Posterior vena cava (tissue), 2 donors: ENCODE measurements at regions not wholly inside any gene's neighbourhood (a gene's known extent, or its start where the extent isn't known, plus 50 kb on each side); places are given as distances from the start of the nearest gene placed in this dataset.

Experiments used
- DNase-seq: peaks from one replicate; pipeline ENCODE4 v3.0.0-alpha.2; 2020; ENCODE audit warnings: low spot score
- intact Hi-C, 2 donors: fragments of 100-400 bp; cut with DNase I; formaldehyde crosslinking; loops; one replicate each; pipeline versions ENCODE4 v1.14.1 to v1.14.2; 2022 to 2023
- donor health status: DM: yes; HTN: yes; CAD: no.
- donor health status: DM: yes; HTN: yes; CAD: no.

DNA sequence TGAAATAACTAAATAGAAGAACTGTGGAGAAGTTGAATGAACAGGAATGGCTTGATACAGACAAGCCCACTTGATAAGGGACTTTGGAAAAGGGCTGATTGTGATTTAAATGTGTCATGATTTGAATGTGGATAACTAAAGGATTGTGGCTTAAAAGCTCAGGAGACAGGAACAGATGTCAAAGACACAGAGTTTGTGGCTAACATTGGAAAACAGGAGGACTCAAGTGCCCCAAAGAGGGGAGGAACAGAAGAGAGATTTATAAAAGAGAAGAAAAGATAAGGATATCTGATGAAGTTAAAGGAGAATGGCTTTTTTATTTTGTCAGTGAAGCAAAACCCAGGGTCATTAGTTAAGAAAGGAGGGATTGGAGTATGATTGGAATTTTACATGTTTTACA is 124.2 kb upstream of the TRPM3 start:
- intact Hi-C loops: loop anchor here in 1 of 2 donors (10.0 kb wide), 1 partner anchor 611 kb away; no protein-coding TSS in a partner anchor

DNA sequence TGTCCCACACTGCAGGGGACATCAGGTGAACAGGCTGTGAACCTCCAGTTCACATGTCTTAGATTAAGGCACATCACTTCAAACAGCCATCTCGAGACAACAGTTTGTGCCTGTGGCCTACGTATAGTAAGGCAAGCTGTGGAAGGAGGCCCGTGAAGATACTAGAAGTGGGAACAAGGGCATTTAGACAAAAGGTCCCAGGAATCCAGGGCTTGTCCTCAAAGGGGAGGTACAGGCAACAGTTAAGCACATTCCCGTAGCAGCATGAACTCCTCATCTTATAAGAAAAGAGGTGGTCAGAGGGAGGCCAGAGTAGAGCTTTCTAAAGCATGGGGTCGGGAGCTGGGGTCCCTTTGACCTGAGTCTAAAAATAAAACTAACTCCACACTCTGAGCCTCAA is 122.5 kb upstream of the TRPM3 start:
- intact Hi-C loops: loop anchor here in 1 of 2 donors (10.0 kb wide), 1 partner anchor 609 kb away; no protein-coding TSS in a partner anchor

More for the DNA sequence above, 124.2 kb upstream of the TRPM3 start:
- no peak for DNase-seq

DNA sequence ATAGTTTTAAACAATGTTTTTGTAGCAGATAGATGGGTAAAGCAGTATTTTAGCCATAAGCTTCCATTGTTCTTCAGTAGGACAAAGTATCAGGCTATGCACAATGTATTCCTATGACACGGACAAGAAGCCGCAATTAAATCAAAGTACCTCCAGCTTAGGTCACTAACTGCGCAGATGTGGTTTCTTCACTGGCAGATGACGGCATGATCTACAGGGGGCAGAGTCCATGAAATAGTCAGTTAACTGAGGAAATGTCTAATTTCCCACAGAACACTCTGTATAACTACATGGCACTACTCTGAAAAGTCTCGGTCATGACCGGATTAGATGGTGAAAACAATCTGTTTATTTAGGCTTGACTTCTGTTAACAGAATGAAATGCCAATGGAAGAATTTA is 120.7 kb upstream of the TRPM3 start:
- intact Hi-C loops: loop anchor here in 1 of 2 donors (10.0 kb wide), 1 partner anchor 607 kb away; no protein-coding TSS in a partner anchor
- no peak for DNase-seq

More for the DNA sequence above, 122.5 kb upstream of the TRPM3 start:
- DNase-seq: no peak

DNA sequence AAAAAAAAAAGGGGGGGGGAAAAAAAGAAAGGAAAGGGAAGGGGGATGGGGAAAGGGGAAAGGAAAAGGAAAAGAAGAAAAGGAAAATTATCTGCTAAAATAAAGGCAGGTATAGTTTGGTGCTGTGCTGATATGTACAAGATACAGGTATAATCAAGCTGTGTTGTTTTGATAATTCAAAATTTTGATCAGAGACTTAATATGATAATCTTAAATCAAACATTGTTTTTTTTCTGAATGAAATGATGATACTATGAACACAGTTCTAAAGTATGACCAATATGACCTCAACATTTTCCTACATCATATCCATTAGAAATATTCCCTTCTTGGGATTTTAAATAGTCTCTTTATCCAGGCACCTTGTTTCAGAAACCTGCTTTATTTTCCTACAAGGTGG is 115.6 kb upstream of the TRPM3 start:
- intact Hi-C loops: no loop called here
- no peak for DNase-seq

DNA sequence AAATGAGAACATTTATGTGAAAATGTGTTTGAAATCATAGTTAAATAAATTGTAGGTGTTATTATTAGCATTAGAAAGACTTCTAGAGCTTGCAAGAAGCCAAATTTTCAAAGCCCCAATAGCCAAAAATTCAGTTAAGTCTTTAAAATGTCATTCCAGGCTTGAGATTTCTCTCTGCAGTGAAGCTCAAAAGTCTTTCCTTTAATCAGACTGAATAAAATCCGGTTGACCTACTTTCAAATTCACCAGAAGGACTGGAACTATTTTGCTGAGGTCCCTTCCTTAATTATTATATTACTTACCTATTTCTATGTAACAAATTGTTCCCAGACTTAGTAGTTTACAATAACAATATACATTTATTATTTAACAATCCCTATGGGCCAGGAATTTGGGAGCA is 112.2 kb upstream of the TRPM3 start:
- no peak for DNase-seq
- intact Hi-C loops: no loop called here

DNA sequence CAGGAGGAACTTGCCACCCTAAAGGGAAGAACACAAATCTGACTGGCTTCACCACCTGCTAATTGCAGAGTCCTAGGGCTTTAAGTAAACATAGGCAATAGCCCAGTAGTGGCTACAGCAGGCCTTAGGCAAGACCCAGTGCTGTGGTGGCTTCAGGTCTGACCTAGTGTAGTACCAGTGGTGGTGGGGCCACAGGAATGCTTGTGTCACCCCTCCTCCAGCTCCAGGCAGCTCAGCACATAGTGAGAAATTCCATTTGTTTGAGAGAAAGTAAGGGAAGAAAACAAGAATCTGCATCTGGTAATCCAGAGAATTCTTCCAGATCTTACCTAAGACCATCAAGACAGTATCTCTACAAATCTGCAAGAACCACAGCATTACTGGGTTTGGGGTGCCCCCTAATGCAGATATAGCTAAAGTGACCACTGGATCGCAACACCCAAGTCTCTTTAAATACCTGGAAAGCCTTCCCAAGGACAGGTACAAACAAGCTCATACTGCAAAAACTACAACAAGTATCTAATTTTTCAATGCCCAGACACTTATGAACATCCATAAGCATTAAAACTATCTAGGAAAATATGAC is 102.6 kb upstream of the TRPM3 start:
- intact Hi-C loops: no loop called here
- DNase-seq: no peak

DNA sequence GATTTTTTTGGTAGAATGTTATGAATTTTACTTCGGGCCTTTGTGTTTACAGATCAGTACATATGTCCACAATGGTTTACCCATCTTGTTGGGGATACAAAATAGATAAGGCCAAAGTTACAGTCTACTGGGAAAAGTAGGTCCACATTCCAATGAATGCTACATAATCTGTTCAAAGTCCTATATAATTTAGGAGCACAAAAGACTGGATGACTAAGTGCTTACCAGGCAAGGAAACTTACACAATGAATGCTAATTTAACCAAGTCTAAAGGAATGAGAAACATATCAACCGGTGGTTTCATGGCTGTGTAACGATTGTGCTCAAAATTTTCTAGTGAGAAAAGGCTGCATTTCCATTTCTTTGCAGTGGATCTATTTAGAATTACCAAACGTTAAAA is 97.4 kb upstream of the TRPM3 start:
- no peak for DNase-seq
- intact Hi-C loops: no loop called here

DNA sequence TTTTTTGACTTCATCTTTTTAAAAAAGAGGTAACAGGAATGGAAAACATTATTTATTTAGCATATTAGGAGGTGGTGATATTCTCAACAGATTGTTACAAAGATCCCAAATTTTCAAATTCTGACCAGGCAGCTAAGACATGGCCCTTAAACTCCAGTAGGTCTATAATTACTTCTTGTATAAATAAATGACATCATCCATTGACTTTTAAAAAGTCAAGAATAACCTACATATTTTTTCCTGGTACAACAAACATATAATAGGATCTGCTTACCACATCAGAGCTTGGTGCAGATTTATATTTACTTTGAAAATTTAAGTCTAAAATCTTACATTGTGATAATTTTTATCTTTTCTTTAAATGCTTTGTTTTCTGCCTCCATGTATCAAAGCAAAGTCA is 92.2 kb upstream of the TRPM3 start:
- DNase-seq: no peak
- intact Hi-C loops: loop anchor here in 1 of 2 donors (2.0 kb wide), 1 partner anchor 55 kb away; no protein-coding TSS in a partner anchor

DNA sequence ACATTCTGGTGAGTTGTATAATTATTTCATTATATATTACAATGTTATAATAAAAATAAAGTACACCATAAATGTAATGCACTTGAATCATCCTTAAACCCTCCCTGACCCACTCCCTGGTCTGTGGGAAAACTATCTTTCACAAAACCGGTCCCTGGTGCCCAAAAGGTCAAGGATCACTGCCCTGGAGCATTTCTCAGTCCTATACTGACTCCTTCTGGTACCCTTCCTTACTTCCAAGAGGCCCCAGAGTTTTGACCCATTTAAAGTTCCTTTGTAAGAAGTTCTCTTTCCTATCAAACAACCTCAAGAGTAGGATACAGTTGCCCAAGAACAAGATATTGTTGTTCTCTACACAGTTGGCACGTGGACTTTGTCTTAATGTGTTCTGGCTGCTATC is 88.9 kb upstream of the TRPM3 start:
- DNase-seq: no peak
- intact Hi-C loops: no loop called here

DNA sequence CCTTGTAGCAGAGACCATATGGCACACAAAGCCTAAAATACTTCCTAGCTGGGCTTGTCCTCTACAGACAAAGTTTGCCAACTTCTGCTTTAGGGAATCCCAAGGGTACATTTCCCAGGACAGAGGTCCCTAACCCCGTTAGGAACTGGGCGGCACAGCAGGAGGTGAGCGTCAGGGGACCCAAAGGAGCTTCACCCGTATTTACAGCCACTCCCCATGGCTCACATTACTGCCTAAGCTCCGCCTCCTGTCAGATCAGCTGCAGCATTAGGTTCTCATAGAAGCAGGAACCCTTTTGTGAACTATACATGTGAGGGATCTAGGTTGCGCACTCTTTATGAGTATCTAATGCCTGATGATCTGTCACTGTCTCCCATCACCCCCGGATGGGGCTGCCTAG is 88.5 kb upstream of the TRPM3 start:
- intact Hi-C loops: no loop called here
- no peak for DNase-seq

DNA sequence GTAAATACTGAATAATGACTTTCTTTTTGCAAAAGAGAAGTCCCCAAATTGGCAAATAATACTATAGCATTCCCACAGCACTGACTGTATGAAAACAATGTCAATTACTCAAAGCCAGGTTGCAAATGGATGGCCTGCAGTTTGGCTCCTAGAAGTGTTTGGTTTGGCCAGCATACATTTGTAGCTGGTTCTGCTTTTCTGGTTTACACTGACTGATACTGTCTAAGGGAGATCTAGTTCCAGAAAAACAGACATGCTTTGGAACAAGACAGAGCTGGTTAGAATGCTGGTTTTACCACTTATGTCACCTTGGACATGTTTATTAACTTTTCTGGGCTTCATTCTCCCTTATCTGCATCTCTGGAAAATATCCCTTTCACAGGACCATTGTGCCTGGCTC is 81.5 kb upstream of the TRPM3 start:
- DNase-seq: no peak
- intact Hi-C loops: no loop called here

DNA sequence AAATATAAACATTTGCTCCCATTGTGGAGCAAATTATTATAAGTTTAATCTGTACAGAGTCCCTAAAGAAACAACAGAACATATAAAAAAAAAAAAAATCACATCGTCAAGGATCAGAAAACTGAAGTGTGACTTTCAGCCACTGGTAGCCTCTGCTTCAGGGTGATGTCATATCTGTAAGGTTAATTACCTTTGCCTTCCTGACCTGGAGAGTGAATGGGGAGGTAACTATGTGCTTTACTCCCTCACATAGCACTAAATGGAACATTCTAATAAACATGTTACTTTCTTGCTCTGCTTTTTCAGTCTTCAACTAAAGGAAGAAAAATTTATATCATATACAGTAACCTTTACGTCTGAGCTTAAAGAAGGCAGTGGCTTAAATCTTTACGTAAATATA is 70.3 kb upstream of the TRPM3 start:
- intact Hi-C loops: no loop called here
- DNase-seq: no peak

DNA sequence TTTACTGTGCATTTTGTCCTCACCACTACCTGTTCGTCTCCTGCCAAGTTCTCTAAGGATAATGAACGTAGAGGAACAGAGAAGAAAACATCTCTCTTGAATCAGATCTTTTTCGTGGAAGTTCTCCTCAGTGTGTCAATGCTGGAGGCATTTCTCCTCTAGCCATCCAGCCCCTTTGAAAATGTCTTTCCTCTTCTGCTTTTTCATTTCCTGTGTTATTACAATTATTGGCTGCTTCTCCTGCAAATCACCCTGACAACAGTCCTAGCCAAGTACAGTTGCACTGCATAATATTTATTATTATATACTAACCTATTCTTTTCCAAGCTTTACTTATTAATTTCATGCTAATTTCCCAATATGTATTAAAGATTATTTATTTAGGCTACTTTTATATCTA is 61.8 kb upstream of the TRPM3 start:
- intact Hi-C loops: no loop called here
- DNase-seq: no peak

DNA sequence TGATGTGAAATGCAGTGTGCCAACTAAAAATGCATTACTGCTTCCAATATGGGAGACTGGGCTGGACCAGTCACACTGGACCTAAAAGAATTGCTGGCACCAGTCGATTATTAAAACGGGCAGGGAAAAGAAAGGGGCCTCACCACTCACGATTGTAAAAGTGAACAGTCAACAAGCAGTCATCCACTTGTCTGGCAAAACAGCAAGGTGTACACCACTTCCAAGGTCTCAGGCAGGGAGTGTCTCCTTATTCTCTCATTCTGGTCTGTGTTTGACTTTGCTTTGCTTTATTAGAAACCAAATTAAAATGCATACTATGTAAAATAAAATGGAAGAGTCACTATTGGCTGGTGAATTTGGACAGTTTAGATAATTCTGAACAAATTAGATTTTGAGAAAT is 57.8 kb upstream of the TRPM3 start:
- intact Hi-C loops: no loop called here
- no peak for DNase-seq

DNA sequence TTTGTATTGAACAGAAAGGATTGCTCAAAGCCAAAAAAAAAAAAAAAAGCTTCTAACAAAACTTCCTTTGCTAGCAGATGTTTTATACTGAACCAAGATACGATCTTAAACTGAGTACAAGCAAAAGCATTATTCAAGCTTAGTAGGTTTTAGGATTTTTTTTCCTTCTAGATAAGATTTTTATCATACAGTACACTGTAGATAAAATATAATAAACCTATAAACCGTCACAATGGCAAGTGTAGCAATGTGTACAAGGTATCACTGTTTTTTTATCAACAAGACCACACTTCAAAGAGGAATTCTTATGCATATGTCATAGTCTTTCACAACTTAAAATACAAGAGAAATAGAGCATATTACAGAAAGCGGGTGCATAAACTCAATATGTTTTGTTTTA is 56.5 kb upstream of the TRPM3 start:
- intact Hi-C loops: no loop called here
- no peak for DNase-seq

DNA sequence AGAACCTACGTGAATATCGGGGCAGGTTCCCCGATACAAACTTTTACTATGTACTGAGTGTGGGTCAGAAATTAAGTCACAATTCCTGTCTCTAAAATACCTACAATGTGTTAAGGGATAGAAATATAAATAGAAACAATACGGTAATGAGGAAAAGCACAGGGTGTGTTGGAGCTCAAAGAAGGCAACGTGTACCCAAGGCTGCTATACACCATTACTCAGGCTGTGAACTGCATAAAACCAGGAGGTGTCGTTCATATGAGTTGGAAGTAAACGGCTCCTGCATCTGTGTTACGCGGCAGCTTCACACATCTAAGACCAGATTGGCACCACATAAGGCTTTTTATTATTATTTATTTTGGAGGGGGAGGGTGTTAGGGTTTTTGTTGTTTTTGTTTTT is 50.1 kb upstream of the TRPM3 start:
- no peak for DNase-seq
- intact Hi-C loops: no loop called here
